Posterior vena cava (tissue), 2 donors: ENCODE measurements at regions not wholly inside any gene's neighbourhood (a gene's known extent, or its start where the extent isn't known, plus 50 kb on each side); places are given as distances from the start of the nearest gene placed in this dataset.
A peak's percentile ranks its signal among the peaks of the same experiment; 100 is the strongest.
"Not testable (repeated sequence)": the region's sequence is repeated elsewhere in the genome, so short reads cannot be mapped to it uniquely, and the experiment has no call there.

ENCODE experiments used
- DNase-seq: peaks from one replicate; pipeline ENCODE4 v3.0.0-alpha.2; 2020; ENCODE audit warnings: low spot score
- intact Hi-C, 2 donors: fragments of 100-400 bp; cut with DNase I; formaldehyde crosslinking; loops; one replicate each; pipeline versions ENCODE4 v1.14.1 to v1.14.2; 2022 to 2023
- donor health status: DM: yes; HTN: yes; CAD: no.
- donor health status: DM: yes; HTN: yes; CAD: no.

- intact Hi-C loops: no loop called here
- DNase-seq: no peak
These were observed 87.5 kb downstream of the NCOR2 start for GRCh38 chr12:124479680-124480468.

DNA sequence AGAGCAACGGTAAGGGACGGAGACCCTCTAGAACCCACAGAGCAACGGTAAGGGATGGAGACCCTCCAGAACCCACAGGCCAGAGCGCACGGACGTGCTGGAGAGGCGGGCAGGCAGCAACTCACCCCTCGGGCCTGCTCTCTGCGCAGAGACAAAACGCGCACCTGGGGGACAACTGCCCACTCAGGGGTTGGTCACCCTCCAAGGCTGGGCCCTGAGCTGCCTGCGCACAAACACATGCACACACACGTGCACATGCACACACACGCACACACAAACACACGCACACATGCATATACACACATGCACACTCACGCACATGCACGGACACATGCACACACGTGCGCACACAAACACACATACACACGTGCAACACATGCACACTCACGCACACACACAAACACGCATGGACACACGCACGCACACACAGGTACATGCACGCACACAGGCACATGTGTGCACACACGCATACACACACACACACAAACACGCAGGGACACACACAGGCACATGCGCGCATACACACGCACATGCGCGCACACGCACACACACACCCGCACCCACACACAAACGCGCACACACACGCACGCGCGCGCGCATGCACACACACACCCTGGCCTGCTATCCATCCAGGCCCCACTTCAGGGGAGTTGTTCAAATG, 88.3 kb downstream of the NCOR2 start:
- DNase-seq: no peak
- intact Hi-C loops: no loop called here

GRCh38 chr12:124478416-124478815, 89.0 kb downstream of the NCOR2 start:
- intact Hi-C loops: no loop called here
- DNase-seq: no peak

- intact Hi-C loops: no loop called here
- no peak for DNase-seq
These were observed 90.1 kb downstream of the NCOR2 start for GRCh38 chr12:124477107-124477915.

- no peak for DNase-seq
- intact Hi-C loops: no loop called here
These were observed 91.4 kb downstream of the NCOR2 start for GRCh38 chr12:124476011-124476400.

- intact Hi-C loops: no loop called here
- no peak for DNase-seq
These were observed 92.0 kb downstream of the NCOR2 start for GRCh38 chr12:124475295-124476010.

DNA sequence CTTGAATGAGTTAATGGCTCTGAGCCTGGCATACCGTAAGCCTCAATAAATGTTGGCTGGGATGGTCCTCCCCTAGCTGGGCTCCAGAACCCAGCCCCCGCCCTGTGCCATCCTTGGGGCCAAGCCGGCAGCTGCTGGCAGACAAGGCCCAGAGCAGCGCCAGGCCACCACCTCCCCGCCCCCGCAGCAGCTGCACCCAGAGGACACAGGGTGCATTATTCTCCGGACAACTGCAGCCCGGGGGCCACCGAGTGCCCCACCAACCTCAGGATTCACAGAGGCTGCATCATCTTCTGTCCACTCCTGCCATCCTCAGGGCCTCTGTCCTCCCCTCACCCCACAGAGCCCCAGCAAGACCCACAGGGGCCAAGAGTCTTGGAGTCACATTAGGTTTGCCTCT, 92.7 kb downstream of the NCOR2 start:
- DNase-seq: no peak
- intact Hi-C loops: no loop called here

- DNase-seq: no peak
- intact Hi-C loops: no loop called here
These were observed 94.6 kb downstream of the NCOR2 start for GRCh38 chr12:124472690-124473279.

GRCh38 chr12:124471828-124472227, 95.6 kb downstream of the NCOR2 start:
- intact Hi-C loops: no loop called here
- DNase-seq: no peak

DNA sequence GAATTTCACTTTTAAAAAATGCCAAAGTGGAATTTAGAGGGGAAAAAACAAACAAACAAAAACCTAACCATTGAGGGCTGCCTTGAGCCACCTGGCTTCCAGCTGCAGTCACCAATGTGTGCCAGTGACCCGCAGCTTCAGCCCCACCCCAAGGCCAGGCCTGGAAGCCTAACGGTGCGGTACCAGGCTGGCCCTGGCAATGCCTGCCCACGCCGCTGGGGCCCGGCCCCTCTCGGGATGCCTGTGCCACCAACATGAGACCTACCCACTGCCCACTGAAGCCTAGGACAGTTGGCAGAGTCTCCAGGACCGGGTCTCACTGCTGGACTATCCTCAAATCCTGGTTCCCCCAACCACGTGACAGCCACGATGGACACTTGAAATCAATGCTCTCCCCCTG, 96.6 kb downstream of the NCOR2 start:
- intact Hi-C loops: no loop called here

DNA sequence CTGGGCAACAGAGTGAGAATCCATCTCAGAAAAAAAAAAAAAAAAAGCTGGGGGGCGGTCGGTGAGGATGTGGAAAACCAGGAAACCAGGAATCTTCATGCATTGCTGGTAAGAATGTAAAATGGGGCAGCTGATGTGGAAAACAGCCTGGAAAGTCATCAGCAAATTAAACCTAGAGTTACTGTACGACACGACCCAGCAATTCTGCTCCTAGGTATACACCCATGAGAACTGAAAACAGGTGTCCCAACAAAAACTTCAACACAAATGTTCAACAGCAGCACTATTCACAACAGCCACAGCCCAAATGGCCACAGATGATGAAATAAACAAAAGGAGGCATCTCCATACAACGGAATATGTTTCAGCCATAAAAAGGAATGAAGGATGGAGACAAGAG, 97.3 kb downstream of the NCOR2 start:
- intact Hi-C loops: no loop called here

More for the DNA sequence above, 96.6 kb downstream of the NCOR2 start:
- DNase-seq: no peak

GRCh38 chr12:124469193-124469888, 98.1 kb downstream of the NCOR2 start:
- DNase-seq: no peak
- intact Hi-C loops: no loop called here

More for the DNA sequence above, 97.3 kb downstream of the NCOR2 start:
- no peak for DNase-seq

DNA sequence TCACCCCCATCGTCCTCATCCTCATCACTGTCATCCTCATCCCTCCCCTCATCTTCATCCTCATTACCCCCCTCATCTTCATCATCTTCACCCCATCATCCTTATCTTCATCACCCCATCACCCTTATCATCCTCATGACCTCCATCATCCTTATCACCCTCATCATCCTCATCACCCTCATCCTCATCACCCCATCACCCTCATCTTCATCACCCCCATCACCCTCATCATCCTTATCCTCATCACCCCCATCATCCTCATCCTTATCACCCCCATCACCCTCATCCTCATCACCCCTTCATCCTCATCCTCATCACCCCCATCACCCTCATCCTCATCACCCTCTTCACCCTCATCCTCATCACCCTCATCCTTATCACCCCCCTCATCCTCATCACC, 99.9 kb downstream of the NCOR2 start:
- DNase-seq, intact Hi-C loops: not testable (repeated sequence)

DNA sequence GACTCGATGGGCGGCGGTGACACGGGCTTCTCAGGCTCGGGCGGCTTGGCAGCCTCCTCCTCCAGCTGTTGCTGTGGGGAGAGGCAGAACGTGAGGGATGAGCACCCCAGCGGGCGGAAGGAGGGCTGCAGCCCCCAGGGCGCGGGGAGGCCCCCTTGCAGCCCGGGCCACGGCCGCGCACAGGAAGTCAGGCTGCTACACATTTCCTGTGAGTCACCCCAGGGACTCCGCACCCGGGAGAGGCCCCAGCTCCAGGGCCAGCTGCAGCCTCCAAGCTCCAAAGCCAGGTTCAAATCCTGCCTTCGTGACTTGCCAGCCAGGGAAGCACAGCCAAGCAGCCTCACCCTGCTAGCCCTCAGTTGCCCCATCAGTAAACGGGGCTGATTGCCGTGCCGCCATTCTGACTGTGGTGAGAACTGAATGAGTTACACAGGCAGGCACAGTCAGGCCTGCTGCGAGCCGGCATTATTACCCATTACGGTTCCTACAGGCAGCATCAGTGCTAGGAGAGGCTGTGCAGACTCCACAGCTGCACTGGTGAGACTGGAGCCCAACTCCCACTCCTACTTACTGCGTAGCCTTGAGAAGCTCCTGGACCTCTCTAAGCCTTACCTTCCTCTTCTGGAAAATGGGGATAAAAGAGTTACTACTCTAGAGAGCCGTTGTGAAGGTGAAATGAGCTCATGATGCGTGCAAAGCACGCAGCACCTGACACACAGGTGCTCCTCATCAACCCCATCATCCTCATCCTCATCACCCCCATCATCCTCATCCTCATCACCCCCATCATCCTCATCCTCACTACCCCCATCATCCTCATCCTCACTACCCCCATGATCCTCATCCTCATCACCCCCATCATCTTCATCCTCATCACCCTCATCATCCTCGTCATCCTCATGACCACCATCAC, 100.9 kb downstream of the NCOR2 start:
- intact Hi-C loops: no loop called here
- DNase-seq: peak; percentile 90

- DNase-seq: no peak
- intact Hi-C loops: no loop called here
These were observed 101.9 kb downstream of the NCOR2 start for GRCh38 chr12:124465473-124465872.

- no peak for DNase-seq
- intact Hi-C loops: no loop called here
These were observed 102.6 kb downstream of the NCOR2 start for GRCh38 chr12:124464830-124465229.

DNA sequence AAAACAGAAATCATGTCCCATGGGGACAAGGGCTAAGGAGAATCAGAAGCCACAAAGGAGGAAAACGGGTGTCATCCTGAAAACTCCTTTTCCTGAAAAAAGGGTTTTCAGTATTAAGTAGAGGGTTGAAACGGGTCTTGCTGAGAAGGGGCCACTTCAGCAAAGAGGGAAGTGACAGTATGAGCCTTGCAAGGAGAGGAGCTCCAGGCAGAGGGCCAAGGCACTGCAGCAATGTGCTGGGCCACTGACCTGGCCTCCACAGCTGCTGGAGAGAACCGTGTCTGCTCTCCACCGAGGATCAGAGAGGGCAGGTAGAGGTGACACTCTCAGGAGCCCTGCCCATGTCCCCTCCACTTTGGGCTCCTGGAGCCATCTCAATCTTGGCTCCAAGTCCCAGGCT, 103.3 kb downstream of the NCOR2 start:
- no peak for DNase-seq
- intact Hi-C loops: no loop called here
